ENCODE measurements at regions not wholly inside any gene's neighbourhood (a gene's known extent, or its start where the extent isn't known, plus 50 kb on each side); places are given as distances from the start of the nearest gene placed in this dataset.

DNA sequence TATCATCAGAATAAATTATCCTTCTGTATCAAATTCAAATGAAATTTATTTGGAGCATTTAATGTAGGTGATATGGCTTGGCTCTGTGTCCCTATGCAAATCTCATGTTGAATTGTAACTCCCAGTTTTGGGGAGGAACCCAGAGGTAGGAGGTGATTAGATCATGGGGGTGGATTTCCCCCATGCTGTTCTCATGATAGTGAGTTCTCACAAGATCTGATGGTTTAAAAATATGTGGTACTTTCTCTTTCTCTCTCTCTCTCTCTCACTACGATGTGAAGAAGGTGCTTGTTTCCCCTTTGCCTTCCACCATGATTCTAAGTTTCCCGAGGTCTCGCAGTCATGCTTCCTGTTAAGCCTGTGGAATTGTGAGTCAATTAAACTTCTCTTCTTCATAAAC, 678.4 kb upstream of the RGMB start:
- ChIA-PET CTCF (no interaction called here), POLR2A (no interaction called here)
- Histone ChIP-seq H3K9me3 (ENCODE audit: control extremely low read depth in 1 of 5, control insufficient read depth in 4 of 5, insufficient read depth in 2 of 5, low read depth in 1 of 5, low read length in 4 of 5) (no peaks in the 10 kb centered on the region), H3K27me3 (replicated peaks in 2 of 5; ENCODE audit: control insufficient read depth in 4 of 5, insufficient read depth in 5 of 5, low read length in 4 of 5) (no peaks in the 10 kb centered on the region), H3K36me3 (ENCODE audit: control insufficient read depth in 4 of 4, insufficient read depth in 4 of 4, low read length in 3 of 4) (no peaks in the 10 kb centered on the region), H3K4me1 (ENCODE audit: control extremely low read depth in 1 of 4, control insufficient read depth in 4 of 4, insufficient read depth in 4 of 4, low read length in 3 of 4) (no peaks in the 10 kb centered on the region), H3K4me3 (ENCODE audit: control insufficient read depth in 1 of 7, extremely low read depth in 1 of 7, insufficient read depth in 4 of 7, low read depth in 2 of 7, low read length in 6 of 7) (no peak overlapping the region), H3K27ac (ENCODE audit: insufficient read depth in 1 of 2, low read depth in 1 of 2, low read length in 2 of 2, poor library complexity in 1 of 2, severe bottlenecking in 2 of 2) (no peak overlapping the region)
- WGBS (ENCODE audit: insufficient coverage) = no CpG with 5 or more reads among the region's 3 CpGs
- no peak for DNase-seq

DNA sequence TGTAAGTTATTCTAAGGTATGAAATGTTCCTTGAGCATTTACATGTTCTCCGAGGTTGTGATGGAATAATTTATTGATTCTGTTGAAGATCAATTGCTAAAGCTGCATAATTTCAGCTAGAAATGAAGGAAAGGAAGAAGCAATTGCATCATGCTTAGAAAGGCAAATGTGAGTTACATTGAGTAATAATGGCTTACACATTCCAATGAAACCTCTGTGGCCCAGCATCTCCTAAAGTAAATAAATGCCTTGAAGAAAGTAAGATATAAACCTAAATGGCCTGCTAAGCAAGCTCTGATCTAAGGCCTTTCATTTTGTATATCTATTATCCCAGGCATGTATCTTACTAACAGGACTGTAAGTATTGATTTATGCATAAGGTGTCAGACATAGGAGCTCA, 677.3 kb upstream of the RGMB start:
- no peak for DNase-seq
- Histone ChIP-seq H3K4me3 (ENCODE audit: control insufficient read depth in 1 of 7, extremely low read depth in 1 of 7, insufficient read depth in 4 of 7, low read depth in 2 of 7, low read length in 6 of 7) (no peak overlapping the region), H3K27ac (ENCODE audit: insufficient read depth in 1 of 2, low read depth in 1 of 2, low read length in 2 of 2, poor library complexity in 1 of 2, severe bottlenecking in 2 of 2) (no peak overlapping the region), H3K27me3 (replicated peaks in 2 of 5; ENCODE audit: control insufficient read depth in 4 of 5, insufficient read depth in 5 of 5, low read length in 4 of 5) (no peaks in the 10 kb centered on the region), H3K4me1 (ENCODE audit: control extremely low read depth in 1 of 4, control insufficient read depth in 4 of 4, insufficient read depth in 4 of 4, low read length in 3 of 4) (no peaks in the 10 kb centered on the region), H3K9me3 (ENCODE audit: control extremely low read depth in 1 of 5, control insufficient read depth in 4 of 5, insufficient read depth in 2 of 5, low read depth in 1 of 5, low read length in 4 of 5) (no peaks in the 10 kb centered on the region), H3K36me3 (ENCODE audit: control insufficient read depth in 4 of 4, insufficient read depth in 4 of 4, low read length in 3 of 4) (no peaks in the 10 kb centered on the region)
- CTCF ChIA-PET = no interaction called here
- 88% methylated on average over 1 of the region's 1 CpG for WGBS (ENCODE audit: insufficient coverage)
- POLR2A ChIA-PET = interaction anchor here (0.6 kb wide), 2 partner anchors 331 to 389 kb away, joined by 4 to 6 read pairs; no protein-coding TSS in a partner anchor

DNA sequence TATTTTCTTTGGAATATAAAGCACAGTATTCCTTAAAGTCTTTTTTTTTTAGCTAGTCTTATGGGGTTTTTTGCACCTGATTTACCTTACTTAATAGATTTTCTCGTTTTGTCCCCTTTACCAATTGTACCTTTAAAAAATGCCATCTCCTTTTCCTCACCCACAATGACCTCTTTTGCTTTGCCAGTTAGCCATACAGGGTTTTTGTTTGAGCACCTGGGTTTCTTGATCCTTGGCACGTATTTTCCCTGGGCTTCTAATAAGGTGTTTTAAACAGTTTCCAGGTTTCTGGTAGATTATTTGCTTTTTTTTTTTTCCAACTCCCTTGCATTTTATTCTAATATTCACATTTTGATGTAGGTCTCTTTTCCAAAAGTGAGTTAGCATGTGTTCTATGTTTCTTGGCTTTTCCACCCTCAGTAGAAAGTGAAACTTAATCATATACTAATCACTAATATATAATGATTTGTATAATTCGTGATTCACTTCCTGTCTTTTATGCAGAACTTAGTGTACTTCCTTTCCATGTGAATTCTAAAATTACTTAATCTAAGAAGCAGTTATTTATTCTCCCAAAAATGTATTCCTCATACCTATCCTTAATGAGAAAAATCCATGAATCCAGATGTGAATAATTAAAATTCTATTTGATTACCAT, 673.9 kb upstream of the RGMB start:
- ChIA-PET CTCF (no interaction called here), POLR2A (no interaction called here)
- no peaks in the 10 kb centered on the region for H3K9me3 ChIP-seq (ENCODE audit: control extremely low read depth in 1 of 5, control insufficient read depth in 4 of 5, insufficient read depth in 2 of 5, low read depth in 1 of 5, low read length in 4 of 5)
- no peak overlapping the region for H3K27ac ChIP-seq (ENCODE audit: insufficient read depth in 1 of 2, low read depth in 1 of 2, low read length in 2 of 2, poor library complexity in 1 of 2, severe bottlenecking in 2 of 2)
- no peaks in the 10 kb centered on the region for H3K36me3 ChIP-seq (ENCODE audit: control insufficient read depth in 4 of 4, insufficient read depth in 4 of 4, low read length in 3 of 4)
- no peaks in the 10 kb centered on the region for H3K27me3 ChIP-seq (replicated peaks in 2 of 5; ENCODE audit: control insufficient read depth in 4 of 5, insufficient read depth in 5 of 5, low read length in 4 of 5)
- no peaks in the 10 kb centered on the region for H3K4me1 ChIP-seq (ENCODE audit: control extremely low read depth in 1 of 4, control insufficient read depth in 4 of 4, insufficient read depth in 4 of 4, low read length in 3 of 4)
- DNase-seq = no peak
- H3K4me3 ChIP-seq (ENCODE audit: control insufficient read depth in 1 of 7, extremely low read depth in 1 of 7, insufficient read depth in 4 of 7, low read depth in 2 of 7, low read length in 6 of 7) = no peak overlapping the region
- 100% methylated on average over 1 of the region's 3 CpGs for WGBS (ENCODE audit: insufficient coverage)

DNA sequence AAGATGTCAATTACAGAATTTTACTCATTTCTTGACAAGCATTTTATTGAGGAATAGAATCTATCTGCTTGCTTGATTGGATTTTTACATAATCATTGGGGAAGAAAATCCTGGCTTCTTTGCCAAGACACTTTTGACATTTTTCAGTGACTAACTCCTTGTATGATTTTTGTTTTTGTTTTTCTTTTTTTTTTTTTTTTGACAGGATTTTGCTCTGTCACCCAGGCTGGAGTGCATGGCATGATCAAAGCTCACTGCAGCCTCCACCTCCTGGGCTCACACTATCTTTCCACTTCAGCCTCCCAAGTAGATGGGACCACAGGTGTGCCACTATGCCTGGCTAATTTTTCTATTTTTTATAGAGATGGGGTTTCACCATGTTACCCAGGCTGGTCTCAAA, 672.3 kb upstream of the RGMB start:
- no peak for DNase-seq
- no peak overlapping the region for H3K27ac ChIP-seq (ENCODE audit: insufficient read depth in 1 of 2, low read depth in 1 of 2, low read length in 2 of 2, poor library complexity in 1 of 2, severe bottlenecking in 2 of 2)
- no peaks in the 10 kb centered on the region for H3K4me1 ChIP-seq (ENCODE audit: control extremely low read depth in 1 of 4, control insufficient read depth in 4 of 4, insufficient read depth in 4 of 4, low read length in 3 of 4)
- no peaks in the 10 kb centered on the region for H3K36me3 ChIP-seq (ENCODE audit: control insufficient read depth in 4 of 4, insufficient read depth in 4 of 4, low read length in 3 of 4)
- no peak overlapping the region for H3K4me3 ChIP-seq (ENCODE audit: control insufficient read depth in 1 of 7, extremely low read depth in 1 of 7, insufficient read depth in 4 of 7, low read depth in 2 of 7, low read length in 6 of 7)
- POLR2A ChIA-PET = no interaction called here
- H3K27me3 ChIP-seq (replicated peaks in 2 of 5; ENCODE audit: control insufficient read depth in 4 of 5, insufficient read depth in 5 of 5, low read length in 4 of 5) = no peaks in the 10 kb centered on the region
- no peaks in the 10 kb centered on the region for H3K9me3 ChIP-seq (ENCODE audit: control extremely low read depth in 1 of 5, control insufficient read depth in 4 of 5, insufficient read depth in 2 of 5, low read depth in 1 of 5, low read length in 4 of 5)
- CTCF ChIA-PET = no interaction called here

DNA sequence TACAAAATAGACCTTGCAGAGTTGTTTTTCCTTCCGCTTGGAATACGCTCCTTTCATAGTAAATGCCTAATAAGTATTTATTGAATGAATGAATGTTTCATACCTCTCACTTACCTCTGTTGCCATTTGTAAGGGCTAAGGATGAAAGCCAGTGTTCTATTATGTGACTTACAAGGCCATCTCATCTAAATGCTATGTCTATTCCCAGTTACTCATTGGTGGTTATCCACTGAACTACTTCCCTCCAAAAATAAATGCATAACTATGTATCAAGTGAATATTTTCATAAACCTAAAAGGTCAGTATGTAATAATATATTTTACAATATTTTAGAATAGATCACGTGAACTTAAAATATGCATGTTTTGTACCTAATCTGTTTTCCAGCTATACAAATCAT, 670.5 kb upstream of the RGMB start:
- Histone ChIP-seq H3K4me3 (ENCODE audit: control insufficient read depth in 1 of 7, extremely low read depth in 1 of 7, insufficient read depth in 4 of 7, low read depth in 2 of 7, low read length in 6 of 7) (no peak overlapping the region), H3K27ac (ENCODE audit: insufficient read depth in 1 of 2, low read depth in 1 of 2, low read length in 2 of 2, poor library complexity in 1 of 2, severe bottlenecking in 2 of 2) (no peak overlapping the region), H3K4me1 (ENCODE audit: control extremely low read depth in 1 of 4, control insufficient read depth in 4 of 4, insufficient read depth in 4 of 4, low read length in 3 of 4) (no peaks in the 10 kb centered on the region), H3K9me3 (ENCODE audit: control extremely low read depth in 1 of 5, control insufficient read depth in 4 of 5, insufficient read depth in 2 of 5, low read depth in 1 of 5, low read length in 4 of 5) (no peaks in the 10 kb centered on the region), H3K36me3 (ENCODE audit: control insufficient read depth in 4 of 4, insufficient read depth in 4 of 4, low read length in 3 of 4) (no peaks in the 10 kb centered on the region), H3K27me3 (replicated peaks in 2 of 5; ENCODE audit: control insufficient read depth in 4 of 5, insufficient read depth in 5 of 5, low read length in 4 of 5) (no peaks in the 10 kb centered on the region)
- ChIA-PET POLR2A (no interaction called here), CTCF (no interaction called here)
- DNase-seq = no peak
- no CpG with 5 or more reads among the region's 3 CpGs for WGBS (ENCODE audit: insufficient coverage)

DNA sequence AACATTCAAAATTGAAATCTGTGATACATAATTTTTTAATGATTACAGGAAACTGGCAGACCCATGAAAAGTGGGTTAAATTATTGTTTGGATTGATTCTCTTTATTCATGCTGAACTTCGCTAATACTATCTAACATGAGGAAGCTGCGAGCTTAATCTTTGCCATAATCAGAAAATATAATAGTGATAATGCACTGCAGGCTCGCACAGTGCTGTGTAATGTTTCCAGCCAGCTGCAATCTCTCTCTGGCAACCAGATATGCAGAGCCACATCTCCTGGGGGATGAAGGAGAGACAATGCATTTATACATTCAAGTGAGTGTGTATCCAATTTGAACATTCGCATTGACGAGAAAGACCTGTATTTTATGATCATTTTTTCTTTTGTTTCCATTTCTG, 669.7 kb upstream of the RGMB start:
- Histone ChIP-seq H3K4me1 (ENCODE audit: control extremely low read depth in 1 of 4, control insufficient read depth in 4 of 4, insufficient read depth in 4 of 4, low read length in 3 of 4) (no peaks in the 10 kb centered on the region), H3K4me3 (ENCODE audit: control insufficient read depth in 1 of 7, extremely low read depth in 1 of 7, insufficient read depth in 4 of 7, low read depth in 2 of 7, low read length in 6 of 7) (no peak overlapping the region), H3K27ac (ENCODE audit: insufficient read depth in 1 of 2, low read depth in 1 of 2, low read length in 2 of 2, poor library complexity in 1 of 2, severe bottlenecking in 2 of 2) (no peak overlapping the region), H3K9me3 (ENCODE audit: control extremely low read depth in 1 of 5, control insufficient read depth in 4 of 5, insufficient read depth in 2 of 5, low read depth in 1 of 5, low read length in 4 of 5) (no peaks in the 10 kb centered on the region), H3K36me3 (ENCODE audit: control insufficient read depth in 4 of 4, insufficient read depth in 4 of 4, low read length in 3 of 4) (no peaks in the 10 kb centered on the region), H3K27me3 (replicated peaks in 2 of 5; ENCODE audit: control insufficient read depth in 4 of 5, insufficient read depth in 5 of 5, low read length in 4 of 5) (no peaks in the 10 kb centered on the region)
- whole genome bisulfite sequencing (ENCODE audit: insufficient coverage) = no CpG with 5 or more reads among the region's 5 CpGs
- no peak for DNase-seq
- CTCF ChIA-PET = no interaction called here
- POLR2A ChIA-PET = no interaction called here

DNA sequence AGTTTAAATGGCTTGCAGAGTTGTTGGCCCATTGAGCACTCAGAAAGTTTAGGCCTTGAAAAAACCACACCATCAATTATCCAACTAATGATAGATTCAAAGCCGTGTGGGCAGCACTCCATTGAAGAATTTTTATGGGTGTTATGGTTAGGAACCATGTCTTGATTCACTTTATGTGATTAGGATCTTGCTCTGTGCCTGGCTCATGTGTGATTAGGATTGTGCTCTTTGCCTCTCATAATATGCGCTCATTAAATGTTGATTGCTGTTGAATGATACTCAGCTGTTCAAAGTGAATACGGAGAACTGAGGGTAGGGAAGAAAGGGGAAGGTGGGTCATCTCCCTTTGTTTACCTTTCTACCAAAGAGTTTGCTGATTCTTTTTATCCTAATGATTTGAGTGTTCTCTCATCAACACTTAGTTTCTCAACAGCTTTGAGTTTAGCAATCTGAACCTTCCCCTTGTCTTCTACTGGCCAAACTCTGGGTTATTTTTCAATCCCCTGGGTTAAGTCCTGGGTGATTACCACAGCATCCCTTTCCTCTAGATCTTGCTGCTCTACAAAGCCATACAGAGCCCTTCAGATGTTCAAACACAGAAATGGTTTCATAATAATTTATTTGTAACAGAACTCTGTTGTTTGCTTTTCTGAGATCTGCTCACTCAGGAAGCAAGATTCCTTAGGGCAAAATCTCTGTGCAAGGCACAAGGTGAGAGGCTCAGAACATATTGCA, 668.8 kb upstream of the RGMB start:
- H3K27ac ChIP-seq (ENCODE audit: insufficient read depth in 1 of 2, low read depth in 1 of 2, low read length in 2 of 2, poor library complexity in 1 of 2, severe bottlenecking in 2 of 2) = no peak overlapping the region
- H3K4me1 ChIP-seq (ENCODE audit: control extremely low read depth in 1 of 4, control insufficient read depth in 4 of 4, insufficient read depth in 4 of 4, low read length in 3 of 4) = no peaks in the 10 kb centered on the region
- POLR2A ChIA-PET = no interaction called here
- CTCF ChIA-PET = no interaction called here
- H3K36me3 ChIP-seq (ENCODE audit: control insufficient read depth in 4 of 4, insufficient read depth in 4 of 4, low read length in 3 of 4) = no peaks in the 10 kb centered on the region
- no peaks in the 10 kb centered on the region for H3K27me3 ChIP-seq (replicated peaks in 2 of 5; ENCODE audit: control insufficient read depth in 4 of 5, insufficient read depth in 5 of 5, low read length in 4 of 5)
- DNase-seq = no peak
- H3K4me3 ChIP-seq (ENCODE audit: control insufficient read depth in 1 of 7, extremely low read depth in 1 of 7, insufficient read depth in 4 of 7, low read depth in 2 of 7, low read length in 6 of 7) = no peak overlapping the region
- 86% methylated on average over 2 of the region's 3 CpGs for WGBS (ENCODE audit: insufficient coverage)
- H3K9me3 ChIP-seq (ENCODE audit: control extremely low read depth in 1 of 5, control insufficient read depth in 4 of 5, insufficient read depth in 2 of 5, low read depth in 1 of 5, low read length in 4 of 5) = no peaks in the 10 kb centered on the region

Measured in common myeloid progenitor, CD34-positive (primary cell).